GM18519 (cell line): ENCODE measurements at regions not wholly inside any gene's neighbourhood (a gene's known extent, or its start where the extent isn't known, plus 50 kb on each side); places are given as distances from the start of the nearest gene placed in this dataset.
"Not testable (repeated sequence)": the region's sequence is repeated elsewhere in the genome, so short reads cannot be mapped to it uniquely, and the experiment has no call there.

ENCODE experiments used
- ATAC-seq: cut with Tn5 transposase; IDR thresholded peaks from one replicate; pipeline ENCODE4 v1.9.1; 2021; ENCODE audit warnings: mild to moderate bottlenecking, moderate library complexity; ENCODE audit not compliant: unreplicated experiment, low FRiP score

GRCh38 chr7:97372882-97373281, 255.4 kb downstream of the SDHAF3 start:
- ATAC-seq, result no peak

GRCh38 chr7:97373736-97374135, 256.2 kb downstream of the SDHAF3 start:
- ATAC-seq, result no peak

- ATAC-seq, result no peak
Measured at GRCh38 chr7:97377713-97378112, 260.2 kb downstream of the SDHAF3 start.

GRCh38 chr7:97381815-97382554, 264.5 kb downstream of the SDHAF3 start:
- no peak for ATAC-seq

- ATAC-seq, result no peak
Measured at GRCh38 chr7:97390052-97390451, 272.6 kb downstream of the SDHAF3 start.

GRCh38 chr7:97390915-97391593, 273.6 kb downstream of the SDHAF3 start:
- no peak for ATAC-seq

- ATAC-seq, result no peak
Measured at GRCh38 chr7:97401398-97401797, 283.9 kb downstream of the SDHAF3 start.

GRCh38 chr7:97405835-97406234, 288.3 kb downstream of the SDHAF3 start:
- ATAC-seq, result no peak

GRCh38 chr7:97407106-97407505, 289.6 kb downstream of the SDHAF3 start:
- ATAC-seq, result no peak

- ATAC-seq, result no peak
Measured at GRCh38 chr7:97409346-97409745, 291.8 kb downstream of the SDHAF3 start.

- ATAC-seq, result no peak
Measured at GRCh38 chr7:97418312-97418711, 300.8 kb downstream of the SDHAF3 start.

GRCh38 chr7:97419898-97420297, 302.4 kb downstream of the SDHAF3 start:
- no peak for ATAC-seq

GRCh38 chr7:97421307-97421930, 303.9 kb downstream of the SDHAF3 start:
- ATAC-seq, result no peak

- no peak for ATAC-seq
Measured at GRCh38 chr7:97422046-97422445, 304.5 kb downstream of the SDHAF3 start.

- no peak for ATAC-seq
Measured at GRCh38 chr7:97430006-97430405, 301.9 kb upstream of the TAC1 start.

- no peak for ATAC-seq
Measured at GRCh38 chr7:97439637-97440214, 292.2 kb upstream of the TAC1 start.

GRCh38 chr7:97446361-97446760, 285.5 kb upstream of the TAC1 start:
- no peak for ATAC-seq

GRCh38 chr7:97449448-97449847, 282.4 kb upstream of the TAC1 start:
- ATAC-seq, result not testable (repeated sequence)

GRCh38 chr7:97450516-97450915, 281.4 kb upstream of the TAC1 start:
- no peak for ATAC-seq

GRCh38 chr7:97454636-97455035, 277.2 kb upstream of the TAC1 start:
- no peak for ATAC-seq

GRCh38 chr7:97457054-97457453, 274.8 kb upstream of the TAC1 start:
- ATAC-seq, result no peak
